ENCODE measurements at regions not wholly inside any gene's neighbourhood (a gene's known extent, or its start where the extent isn't known, plus 50 kb on each side); places are given as distances from the start of the nearest gene placed in this dataset.

DNA sequence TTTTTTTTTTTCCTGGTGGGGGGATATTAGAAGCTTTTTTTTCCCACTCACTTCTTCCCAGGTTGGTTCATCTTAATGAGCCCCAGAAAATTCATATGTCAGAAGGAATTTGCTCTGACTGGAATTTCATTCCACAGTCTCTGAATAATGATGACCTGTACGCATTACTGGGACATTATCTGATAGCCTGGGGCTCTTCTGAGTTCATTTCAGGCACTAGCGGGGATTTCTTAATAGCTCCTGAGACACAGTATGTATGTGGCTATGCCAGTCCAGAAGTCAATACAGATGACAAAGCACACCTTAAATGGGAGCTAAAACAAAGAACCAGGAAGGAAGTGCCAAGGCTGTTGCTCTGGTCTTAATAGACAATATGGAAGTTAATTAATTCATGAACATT lies 295.2 kb upstream of the IGFBP7 start:
- TF ChIP-seq POLR2A (IDR thresholded peaks at IDR 0.05) (no peak), POLR2AphosphoS5 (IDR thresholded peaks at IDR 0.05) (no peak)
- TF ChIP-seq, protein P1, sequence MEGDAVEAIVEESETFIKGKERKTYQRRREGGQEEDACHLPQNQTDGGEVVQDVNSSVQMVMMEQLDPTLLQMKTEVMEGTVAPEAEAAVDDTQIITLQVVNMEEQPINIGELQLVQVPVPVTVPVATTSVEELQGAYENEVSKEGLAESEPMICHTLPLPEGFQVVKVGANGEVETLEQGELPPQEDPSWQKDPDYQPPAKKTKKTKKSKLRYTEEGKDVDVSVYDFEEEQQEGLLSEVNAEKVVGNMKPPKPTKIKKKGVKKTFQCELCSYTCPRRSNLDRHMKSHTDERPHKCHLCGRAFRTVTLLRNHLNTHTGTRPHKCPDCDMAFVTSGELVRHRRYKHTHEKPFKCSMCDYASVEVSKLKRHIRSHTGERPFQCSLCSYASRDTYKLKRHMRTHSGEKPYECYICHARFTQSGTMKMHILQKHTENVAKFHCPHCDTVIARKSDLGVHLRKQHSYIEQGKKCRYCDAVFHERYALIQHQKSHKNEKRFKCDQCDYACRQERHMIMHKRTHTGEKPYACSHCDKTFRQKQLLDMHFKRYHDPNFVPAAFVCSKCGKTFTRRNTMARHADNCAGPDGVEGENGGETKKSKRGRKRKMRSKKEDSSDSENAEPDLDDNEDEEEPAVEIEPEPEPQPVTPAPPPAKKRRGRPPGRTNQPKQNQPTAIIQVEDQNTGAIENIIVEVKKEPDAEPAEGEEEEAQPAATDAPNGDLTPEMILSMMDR (IDR thresholded peaks at IDR 0.05): no peak

Data from suprapubic skin (tissue), 4 donors.